ENCODE measurements at regions not wholly inside any gene's neighbourhood (a gene's known extent, or its start where the extent isn't known, plus 50 kb on each side); places are given as distances from the start of the nearest gene placed in this dataset.
"Not testable (repeated sequence)": the region's sequence is repeated elsewhere in the genome, so short reads cannot be mapped to it uniquely, and the experiment has no call there.

- in situ Hi-C loops (cut with MboI; ENCODE audit: low sequenced_read_pairs), result no loop called here
Observed at GRCh38 chr2:215803150-215803549, 210.2 kb downstream of the MREG start.

GRCh38 chr2:215799194-215799593, 214.2 kb downstream of the MREG start:
- in situ Hi-C loops (cut with MboI; ENCODE audit: low sequenced_read_pairs), result no loop called here

GRCh38 chr2:215797676-215798075, 215.7 kb downstream of the MREG start:
- in situ Hi-C loops (cut with MboI; ENCODE audit: low sequenced_read_pairs), result no loop called here

GRCh38 chr2:215796140-215796855, 217.1 kb downstream of the MREG start:
- in situ Hi-C loops (cut with MboI; ENCODE audit: low sequenced_read_pairs), result no loop called here

- in situ Hi-C loops (cut with MboI; ENCODE audit: low sequenced_read_pairs), result no loop called here
Observed at GRCh38 chr2:215794829-215795546, 218.4 kb downstream of the MREG start.

GRCh38 chr2:215793747-215794595, 219.4 kb downstream of the MREG start:
- in situ Hi-C loops (cut with MboI; ENCODE audit: low sequenced_read_pairs), result no loop called here

GRCh38 chr2:215791481-215791937, 221.8 kb downstream of the MREG start:
- in situ Hi-C loops (cut with MboI; ENCODE audit: low sequenced_read_pairs), result no loop called here

- in situ Hi-C loops (cut with MboI; ENCODE audit: low sequenced_read_pairs), result no loop called here
Observed at GRCh38 chr2:215790523-215791421, 222.6 kb downstream of the MREG start.

- in situ Hi-C loops (cut with MboI; ENCODE audit: low sequenced_read_pairs), result no loop called here
Observed at GRCh38 chr2:215787565-215788178, 225.7 kb downstream of the MREG start.

- in situ Hi-C loops (cut with MboI; ENCODE audit: low sequenced_read_pairs), result no loop called here
Observed at GRCh38 chr2:215787025-215787424, 226.3 kb downstream of the MREG start.

- in situ Hi-C loops (cut with MboI; ENCODE audit: low sequenced_read_pairs), result no loop called here
Observed at GRCh38 chr2:215784371-215784783, 229.0 kb downstream of the MREG start.

- in situ Hi-C loops (cut with MboI; ENCODE audit: low sequenced_read_pairs), result not testable (repeated sequence)
Observed at GRCh38 chr2:215783640-215784039, 229.7 kb downstream of the MREG start.

GRCh38 chr2:215782965-215783364, 230.4 kb downstream of the MREG start:
- in situ Hi-C loops (cut with MboI; ENCODE audit: low sequenced_read_pairs), result no loop called here

GRCh38 chr2:215782295-215782694, 231.1 kb downstream of the MREG start:
- in situ Hi-C loops (cut with MboI; ENCODE audit: low sequenced_read_pairs), result no loop called here

GRCh38 chr2:215780907-215781685, 232.3 kb downstream of the MREG start:
- in situ Hi-C loops (cut with MboI; ENCODE audit: low sequenced_read_pairs), result no loop called here

- in situ Hi-C loops (cut with MboI; ENCODE audit: low sequenced_read_pairs), result no loop called here
Observed at GRCh38 chr2:215780313-215780712, 233.0 kb downstream of the MREG start.

GRCh38 chr2:215779912-215780311, 233.4 kb downstream of the MREG start:
- in situ Hi-C loops (cut with MboI; ENCODE audit: low sequenced_read_pairs), result no loop called here

GRCh38 chr2:215777465-215778044, 235.8 kb downstream of the MREG start:
- in situ Hi-C loops (cut with MboI; ENCODE audit: low sequenced_read_pairs), result no loop called here

- in situ Hi-C loops (cut with MboI; ENCODE audit: low sequenced_read_pairs), result no loop called here
Observed at GRCh38 chr2:215775106-215775505, 238.2 kb downstream of the MREG start.
